Endothelial cell of umbilical vein (primary cell): ENCODE measurements at regions not wholly inside any gene's neighbourhood (a gene's known extent, or its start where the extent isn't known, plus 50 kb on each side); places are given as distances from the start of the nearest gene placed in this dataset.

Experiments
- EZH2 ChIP-seq: IDR thresholded peaks from 2 replicates; pipeline ENCODE4 v1.6.1; 2012; ENCODE audit warnings: borderline replicate concordance, low read depth, mild to moderate bottlenecking, moderate library complexity, low read length, inconsistent platforms; ENCODE audit not compliant: severe bottlenecking
- GATA2 ChIP-seq: IDR thresholded peaks from 2 replicates; pipeline ENCODE4 v1.7.0; 2011; ENCODE audit warnings: low read depth, mild to moderate bottlenecking, moderate library complexity, mixed read lengths, low read length; ENCODE audit not compliant: insufficient read length, insufficient read depth
- JUN ChIP-seq: IDR thresholded peaks from 2 replicates; pipeline ENCODE4 v1.6.1; 2011; ENCODE audit warnings: borderline replicate concordance, low read depth; ENCODE audit not compliant: insufficient read length, insufficient read depth
- MYC ChIP-seq: IDR thresholded peaks from one replicate; pipeline ENCODE4 v1.6.1; 2011; ENCODE audit warnings: mild to moderate bottlenecking, low read depth, low read length
- POLR2A ChIP-seq: IDR thresholded peaks from 2 replicates; pipeline ENCODE4 v1.6.1; 2012; ENCODE audit warnings: low read depth, mild to moderate bottlenecking, control low read depth, low read length
- POLR2AphosphoS5 ChIP-seq: IDR thresholded peaks from 2 replicates; pipeline ENCODE4 v1.6.1; 2012; ENCODE audit warnings: low read depth, mild to moderate bottlenecking, control low read depth, low read length, moderate library complexity; ENCODE audit not compliant: insufficient read depth
- TF ChIP-seq, protein P1 (sequence below), 2 donors: IDR thresholded peaks; 1 replicate in 1 of 2; 2 replicates in 1 of 2; pipeline ENCODE4 v1.5.1; 2011; ENCODE audit warnings: low read length in 2 of 2, mild to moderate bottlenecking in 2 of 2, moderate library complexity in 2 of 2, control low read depth in 1 of 2, inconsistent platforms in 1 of 2, low read depth in 1 of 2; ENCODE audit not compliant: insufficient read depth in 1 of 2; ENCODE audit errors: extremely low read depth in 1 of 2
- TF ChIP-seq, protein P2 (sequence below): IDR thresholded peaks from 2 replicates; pipeline ENCODE4 v1.6.1; 2011; ENCODE audit not compliant: insufficient read depth, insufficient read length

DNA sequence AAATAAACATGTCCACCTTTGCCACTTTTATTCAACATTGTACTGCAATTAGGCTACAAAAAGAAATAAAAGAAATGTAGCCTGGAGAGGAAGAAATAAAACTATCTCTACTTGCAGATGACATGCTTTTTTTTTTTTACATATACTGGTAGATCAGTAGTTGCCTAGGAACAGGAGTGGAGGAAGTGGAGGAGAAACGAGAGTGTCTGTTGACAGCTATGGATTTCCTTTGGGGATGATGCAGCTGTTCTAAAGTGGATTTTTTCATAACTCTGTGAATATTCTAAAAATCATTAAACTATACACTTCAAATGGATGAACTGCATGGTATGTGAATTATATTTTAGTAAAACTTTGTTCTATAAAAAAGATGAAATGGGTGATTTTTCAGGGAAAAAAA lies 116.4 kb downstream of the ANAPC4 start:
- TF ChIP-seq, protein P1, sequence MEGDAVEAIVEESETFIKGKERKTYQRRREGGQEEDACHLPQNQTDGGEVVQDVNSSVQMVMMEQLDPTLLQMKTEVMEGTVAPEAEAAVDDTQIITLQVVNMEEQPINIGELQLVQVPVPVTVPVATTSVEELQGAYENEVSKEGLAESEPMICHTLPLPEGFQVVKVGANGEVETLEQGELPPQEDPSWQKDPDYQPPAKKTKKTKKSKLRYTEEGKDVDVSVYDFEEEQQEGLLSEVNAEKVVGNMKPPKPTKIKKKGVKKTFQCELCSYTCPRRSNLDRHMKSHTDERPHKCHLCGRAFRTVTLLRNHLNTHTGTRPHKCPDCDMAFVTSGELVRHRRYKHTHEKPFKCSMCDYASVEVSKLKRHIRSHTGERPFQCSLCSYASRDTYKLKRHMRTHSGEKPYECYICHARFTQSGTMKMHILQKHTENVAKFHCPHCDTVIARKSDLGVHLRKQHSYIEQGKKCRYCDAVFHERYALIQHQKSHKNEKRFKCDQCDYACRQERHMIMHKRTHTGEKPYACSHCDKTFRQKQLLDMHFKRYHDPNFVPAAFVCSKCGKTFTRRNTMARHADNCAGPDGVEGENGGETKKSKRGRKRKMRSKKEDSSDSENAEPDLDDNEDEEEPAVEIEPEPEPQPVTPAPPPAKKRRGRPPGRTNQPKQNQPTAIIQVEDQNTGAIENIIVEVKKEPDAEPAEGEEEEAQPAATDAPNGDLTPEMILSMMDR (IDR thresholded peaks at IDR 0.05; ENCODE audit: extremely low read depth in 1 of 2, insufficient read depth in 1 of 2, low read depth in 1 of 2, low read length in 2 of 2) = no peak
- TF ChIP-seq MYC = no peak
- no peak for TF ChIP-seq JUN
- TF ChIP-seq POLR2A = no peak
- TF ChIP-seq POLR2AphosphoS5 = no peak
- no peak for TF ChIP-seq EZH2
- TF ChIP-seq, protein P2, sequence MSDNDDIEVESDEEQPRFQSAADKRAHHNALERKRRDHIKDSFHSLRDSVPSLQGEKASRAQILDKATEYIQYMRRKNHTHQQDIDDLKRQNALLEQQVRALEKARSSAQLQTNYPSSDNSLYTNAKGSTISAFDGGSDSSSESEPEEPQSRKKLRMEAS = no peak
- no peak for TF ChIP-seq GATA2
